ENCODE measurements at regions not wholly inside any gene's neighbourhood (a gene's known extent, or its start where the extent isn't known, plus 50 kb on each side); places are given as distances from the start of the nearest gene placed in this dataset.

DNA sequence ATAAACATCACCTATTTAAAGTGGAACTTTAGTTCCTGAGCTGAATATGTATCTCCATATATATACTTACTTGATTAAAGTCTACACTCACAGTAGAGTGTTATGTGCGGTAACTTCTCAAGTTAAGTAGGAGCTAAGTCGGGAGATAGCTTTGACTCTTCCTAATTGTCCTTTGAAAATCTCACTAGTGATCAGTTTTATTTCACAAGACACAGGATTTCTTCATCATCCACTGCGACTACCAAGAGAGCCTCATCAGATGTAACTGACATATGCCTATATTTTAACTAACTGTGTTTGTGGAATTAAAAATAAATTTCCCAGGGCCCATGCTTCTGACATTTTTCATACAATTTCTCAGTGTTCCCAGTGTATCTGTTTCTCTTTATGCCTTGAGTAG lies 1664.0 kb downstream of the EFNB2 start:
- no peak for DNase-seq

DNA sequence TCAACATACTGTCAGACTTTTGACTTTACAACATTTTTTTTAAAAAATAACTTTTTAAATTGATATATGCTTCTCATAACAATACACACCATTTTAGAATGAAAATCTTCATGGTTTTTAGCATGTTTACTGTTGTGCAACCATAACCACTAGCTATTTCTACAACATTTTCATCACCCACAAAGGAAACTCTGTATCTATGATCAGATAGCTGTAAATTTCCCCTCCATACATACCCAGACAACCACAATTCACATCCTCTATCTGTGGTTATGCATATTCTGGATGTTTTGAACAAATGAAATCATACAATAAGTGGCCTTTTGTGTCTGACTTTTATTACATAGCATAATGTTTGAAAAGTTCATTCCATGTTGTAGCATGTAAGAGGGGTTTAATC lies 1666.0 kb downstream of the EFNB2 start:
- no peak for DNase-seq

DNA sequence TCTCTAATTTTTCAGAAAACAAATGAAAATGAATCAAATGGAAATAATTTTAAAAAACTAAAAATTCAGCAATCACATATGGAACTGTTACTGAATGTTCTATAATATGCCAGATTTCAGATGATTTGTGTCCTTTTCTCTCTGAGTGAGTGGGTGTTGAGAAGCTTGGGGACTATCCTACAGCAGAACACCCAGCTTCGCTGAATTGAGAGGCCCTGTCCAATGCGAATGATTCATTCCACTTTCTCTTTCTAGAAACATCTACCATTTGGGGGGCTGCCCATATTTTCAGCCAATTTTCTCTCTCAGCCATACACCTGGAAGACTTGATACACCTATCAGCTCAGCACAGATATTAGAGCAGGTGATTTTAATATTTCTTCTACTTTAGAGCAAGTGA lies 1666.7 kb downstream of the EFNB2 start:
- no peak for DNase-seq

- DNase-seq: no peak
These were observed 1679.9 kb downstream of the EFNB2 start for GRCh38 chr13:104855581-104855980.

DNA sequence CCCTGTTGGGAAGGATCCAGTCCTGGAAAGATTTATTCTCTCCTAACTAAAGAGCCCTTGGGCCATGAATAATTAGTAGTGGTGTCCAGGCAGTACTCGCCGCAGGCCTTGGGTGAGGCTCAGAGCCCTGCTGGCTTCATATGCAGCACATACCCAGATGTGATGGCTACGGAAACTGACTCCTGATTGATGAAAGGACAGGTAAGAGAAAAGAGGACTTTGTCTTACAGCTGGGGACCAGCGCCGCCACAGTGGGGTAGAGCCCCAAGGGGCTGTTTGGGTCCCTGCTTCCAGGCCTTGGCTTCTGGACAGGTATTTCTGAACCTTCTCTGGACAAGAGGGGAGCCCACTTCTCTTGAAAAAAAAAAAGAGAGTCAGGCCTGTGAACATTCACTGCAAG lies 1680.8 kb downstream of the EFNB2 start:
- DNase-seq: no peak

- no peak for DNase-seq
These were observed 1681.5 kb downstream of the EFNB2 start for GRCh38 chr13:104854007-104854406.

DNA sequence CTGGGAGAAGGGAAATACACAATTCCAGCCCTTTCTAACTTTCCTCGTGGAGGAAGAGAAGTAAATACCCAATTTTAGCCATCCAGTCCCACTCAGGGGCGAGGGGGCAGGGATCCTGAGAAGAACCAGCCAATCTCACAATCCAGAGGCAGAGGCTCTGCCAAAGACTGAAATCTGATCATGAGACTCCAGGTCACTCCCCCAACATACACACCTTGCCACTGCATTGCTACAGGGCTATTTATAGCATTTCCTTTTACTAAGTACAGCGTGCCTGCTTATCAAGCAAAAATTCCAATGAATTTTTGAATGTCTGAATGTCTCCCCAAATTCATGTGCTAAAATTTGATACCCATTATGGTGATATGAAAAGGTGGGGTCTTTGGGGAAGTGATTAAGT lies 1687.5 kb downstream of the EFNB2 start:
- no peak for DNase-seq

DNA sequence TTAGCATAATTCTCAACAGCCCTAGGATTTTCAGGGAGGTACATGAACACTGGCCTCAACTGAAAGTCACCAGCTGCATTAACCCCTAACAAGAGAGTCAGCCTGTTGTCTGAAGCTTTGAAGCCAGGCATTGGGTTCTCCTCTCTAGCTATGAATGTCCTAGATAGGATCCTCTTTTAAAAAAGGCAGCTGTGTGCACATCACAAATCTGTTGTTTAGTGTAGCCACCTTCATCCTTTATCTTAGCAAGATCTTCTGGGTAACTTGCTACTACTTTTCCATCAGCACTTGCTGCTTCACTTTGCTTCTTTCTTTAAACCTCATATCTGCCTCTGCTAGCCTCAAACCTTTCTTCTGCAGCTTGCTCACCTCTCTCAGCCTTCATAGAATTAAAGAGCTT lies 1692.1 kb downstream of the EFNB2 start:
- DNase-seq: no peak

DNA sequence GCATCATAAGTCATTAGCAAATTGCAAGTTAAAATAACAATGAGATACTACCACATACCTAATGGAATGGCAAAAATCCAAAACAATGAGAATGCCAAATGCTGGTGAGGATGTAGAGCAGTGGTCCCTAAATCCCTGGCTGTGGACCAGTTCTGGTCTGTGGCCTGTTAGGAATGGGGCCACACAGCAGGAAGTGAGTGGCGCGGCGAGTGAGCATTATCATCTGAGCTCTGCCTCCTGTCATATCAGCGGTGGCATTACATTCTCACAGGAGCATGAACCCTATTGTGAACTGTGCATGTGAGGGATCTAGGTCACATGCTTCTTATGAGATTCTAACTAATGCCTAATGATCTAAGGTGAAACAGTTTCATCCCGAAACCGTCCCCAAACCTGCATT lies 1694.4 kb downstream of the EFNB2 start:
- no peak for DNase-seq

GRCh38 chr13:104837756-104838155 lies 1697.7 kb downstream of the EFNB2 start:
- DNase-seq: no peak

- DNase-seq: no peak
These were observed 1702.2 kb downstream of the EFNB2 start for GRCh38 chr13:104833221-104833620.

DNA sequence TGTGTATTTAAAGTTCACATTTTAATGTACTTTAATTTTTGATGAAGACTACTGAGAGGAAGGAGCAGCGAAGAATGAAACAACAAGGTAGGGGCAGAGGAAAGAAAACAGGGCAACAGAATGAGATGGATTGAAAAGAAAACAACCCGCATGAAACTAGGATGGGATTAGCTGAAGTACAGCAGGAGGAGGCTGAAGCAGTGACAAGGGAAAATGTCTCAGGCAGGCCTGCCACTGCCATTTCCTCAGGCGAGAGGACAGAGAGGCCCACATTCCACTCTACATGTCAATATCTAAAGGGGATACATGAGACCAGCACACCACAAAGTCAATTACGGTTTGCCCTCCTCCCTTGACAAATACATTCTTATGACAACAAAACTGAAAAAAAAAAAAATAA lies 1703.2 kb downstream of the EFNB2 start:
- no peak for DNase-seq

DNA sequence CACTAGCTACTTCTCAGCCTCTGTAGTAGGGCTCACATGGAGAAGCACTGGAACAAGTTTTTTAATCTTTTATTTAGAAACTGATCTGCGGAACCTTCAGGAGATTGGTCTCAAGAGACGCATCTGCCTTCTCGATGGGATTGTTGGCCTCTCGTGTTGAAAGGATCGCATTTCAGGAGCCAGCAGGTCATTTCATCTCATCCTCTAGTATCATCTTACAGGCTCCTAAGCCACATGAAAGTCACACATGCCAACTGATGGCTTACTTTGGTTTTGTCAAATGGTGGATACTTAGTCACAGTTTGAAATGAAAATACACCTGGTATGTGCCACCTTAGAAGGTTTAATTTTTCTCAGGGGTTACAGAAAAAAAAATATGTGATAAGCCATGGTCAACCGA lies 1703.6 kb downstream of the EFNB2 start:
- DNase-seq: no peak

DNA sequence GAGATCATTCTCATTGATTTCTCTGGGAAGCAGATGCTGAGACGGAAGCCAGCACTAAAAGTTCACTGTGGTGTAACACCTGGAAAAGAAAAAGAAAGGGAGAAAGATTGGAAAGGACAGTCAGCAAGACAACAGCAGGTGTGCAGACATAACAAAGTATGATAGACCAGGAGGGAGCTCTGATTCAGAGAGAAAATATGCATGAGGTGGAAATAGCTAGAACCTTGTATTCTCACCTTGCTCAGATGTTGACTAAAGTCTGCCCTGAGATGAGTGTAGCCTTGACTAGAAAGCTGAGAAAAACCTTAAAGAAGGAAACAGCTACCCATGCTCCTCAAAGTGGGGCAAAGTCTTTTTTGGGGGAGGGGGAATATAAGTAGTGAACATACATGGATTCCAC lies 1711.8 kb downstream of the EFNB2 start:
- no peak for DNase-seq

DNA sequence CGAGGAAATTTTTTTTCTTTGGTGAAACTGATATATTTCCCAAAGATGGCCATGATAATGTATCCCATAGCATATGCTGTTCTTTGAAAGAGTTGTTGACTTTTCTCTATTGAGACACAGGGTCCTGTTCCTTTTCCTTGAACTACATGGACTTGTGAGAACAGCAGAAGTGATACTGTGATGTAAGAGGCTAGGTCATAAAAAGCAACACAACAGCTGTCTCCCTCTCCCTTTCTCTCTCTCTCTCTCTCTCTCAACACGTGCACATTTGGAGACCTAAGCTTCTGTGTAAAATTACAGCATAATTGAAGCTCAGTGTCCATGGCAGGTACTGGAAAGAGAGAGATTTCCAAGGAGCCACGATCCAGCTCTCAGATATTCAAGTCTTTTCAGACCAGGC lies 1712.4 kb downstream of the EFNB2 start:
- no peak for DNase-seq

DNA sequence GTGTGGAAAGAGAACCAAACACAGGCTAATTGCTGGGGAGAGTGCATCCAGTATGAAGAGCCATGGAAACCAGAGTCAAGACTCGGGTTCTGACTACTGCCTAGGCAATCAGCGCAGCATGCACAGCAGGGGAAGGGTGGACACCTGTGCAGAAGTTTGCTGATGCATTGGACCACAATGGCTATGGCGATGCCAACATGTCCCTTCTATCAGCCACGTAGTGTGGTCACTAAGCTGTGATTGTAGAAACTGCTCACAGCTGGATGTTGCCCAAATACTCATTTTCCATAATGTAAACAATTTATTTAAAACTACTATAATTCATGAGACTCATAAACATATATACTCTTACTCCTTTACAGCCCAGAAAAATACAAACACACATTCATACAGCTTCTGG lies 1718.2 kb downstream of the EFNB2 start:
- DNase-seq: no peak

DNA sequence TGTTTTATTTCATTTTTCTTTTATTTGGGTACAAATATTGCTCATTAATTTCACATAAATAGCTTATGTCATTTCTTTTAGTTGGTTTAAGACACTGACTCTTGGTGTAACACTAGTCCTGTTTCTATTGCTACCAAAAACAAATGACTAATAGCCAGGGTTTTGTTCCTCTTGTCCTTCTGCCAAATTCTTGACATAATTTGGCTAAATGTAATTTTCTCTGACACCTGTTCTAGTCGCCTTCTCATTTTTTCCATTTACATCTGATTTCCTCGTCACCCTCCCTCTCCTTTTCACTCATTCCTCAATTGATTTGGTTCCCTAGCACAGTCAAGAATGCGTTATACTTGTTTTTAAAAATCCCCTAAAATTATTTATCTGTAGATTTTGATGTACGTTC lies 1718.7 kb downstream of the EFNB2 start:
- DNase-seq: no peak

DNA sequence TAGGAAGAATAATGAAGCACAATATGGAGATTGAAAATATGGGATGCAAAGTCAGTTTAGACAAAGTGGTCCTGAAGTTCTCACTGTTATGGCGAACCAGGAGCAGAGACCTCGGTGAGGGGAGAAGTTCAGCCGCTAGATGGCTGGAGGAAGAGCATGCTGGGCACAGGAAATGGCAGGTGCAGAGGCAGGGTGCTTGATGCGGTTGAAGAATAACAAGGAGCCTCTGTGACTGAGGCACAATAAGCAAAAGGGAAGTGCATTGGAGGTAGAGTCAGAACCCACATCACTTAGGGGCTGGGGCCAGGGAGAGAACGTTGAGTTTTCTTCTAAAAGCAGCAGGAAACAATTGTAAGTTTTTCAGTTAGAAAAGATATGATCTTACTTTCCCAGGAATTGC lies 1725.2 kb downstream of the EFNB2 start:
- DNase-seq: peak; percentile 2

GRCh38 chr13:104809483-104809882 lies 1726.0 kb downstream of the EFNB2 start:
- DNase-seq: no peak

- no peak for DNase-seq
These were observed 1730.1 kb downstream of the EFNB2 start for GRCh38 chr13:104805346-104805745.

GRCh38 chr13:104799152-104799551 lies 1732.9 kb upstream of the SLC10A2 start:
- no peak for DNase-seq

GRCh38 chr13:104798486-104798885 lies 1732.3 kb upstream of the SLC10A2 start:
- no peak for DNase-seq

DNA sequence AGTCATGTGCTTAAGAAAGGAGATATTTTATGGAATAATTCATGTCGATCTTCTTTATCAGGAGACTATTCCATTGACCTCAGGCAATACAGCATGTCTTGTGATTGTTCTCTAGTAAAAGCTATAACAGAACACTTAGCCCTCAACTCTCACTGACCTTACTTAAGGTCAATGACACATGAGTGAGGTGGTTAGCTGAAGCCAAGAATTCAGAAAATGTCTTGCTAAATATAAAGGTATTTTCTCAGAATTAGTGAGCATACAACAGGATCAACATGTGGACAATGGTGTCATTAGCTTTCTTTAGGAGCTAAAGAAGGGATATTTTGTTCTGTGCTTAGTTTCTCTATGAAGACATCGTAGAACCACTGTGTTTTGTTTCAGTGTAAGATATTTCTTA lies 1730.4 kb upstream of the SLC10A2 start:
- DNase-seq: no peak

DNA sequence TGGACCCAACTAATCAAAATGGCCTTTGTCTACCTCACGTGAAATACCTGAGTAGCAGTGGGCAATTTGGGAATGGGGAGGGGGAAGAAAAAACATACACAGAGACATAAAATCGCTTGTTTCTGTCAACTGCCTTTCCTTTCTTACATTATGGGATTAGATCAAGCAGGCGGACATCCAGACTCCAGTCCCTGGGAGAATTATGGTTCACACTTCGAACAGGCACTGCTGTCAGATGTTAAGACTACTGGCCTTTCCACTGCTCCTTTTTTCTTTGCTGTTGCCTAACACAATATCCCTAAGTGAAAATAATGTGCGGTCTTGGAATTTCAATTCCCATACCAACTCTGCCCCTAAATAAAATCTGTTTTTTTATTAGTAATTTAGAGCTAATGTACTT lies 1719.7 kb upstream of the SLC10A2 start:
- no peak for DNase-seq

DNA sequence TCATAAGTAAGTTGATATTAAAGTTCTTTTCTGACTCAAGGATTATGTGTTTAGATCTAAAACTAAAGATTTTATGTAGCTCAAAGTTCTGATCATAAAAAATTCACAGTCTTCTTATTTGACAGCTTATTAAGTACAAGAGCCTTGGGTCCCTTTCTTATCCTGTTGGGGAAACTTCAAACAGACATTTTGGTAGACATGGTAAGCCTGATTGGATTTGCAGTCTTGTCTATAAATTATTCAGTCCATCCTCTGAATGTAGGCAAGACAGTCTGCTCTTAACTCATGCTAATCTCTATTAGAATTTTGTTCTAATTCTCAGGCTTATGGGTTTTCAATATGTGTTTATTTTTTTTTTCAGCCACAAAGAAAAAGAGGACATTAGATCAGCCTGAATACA lies 1718.7 kb upstream of the SLC10A2 start:
- no peak for DNase-seq

GRCh38 chr13:104782741-104783140 lies 1716.5 kb upstream of the SLC10A2 start:
- no peak for DNase-seq
